Hepatocyte (in vitro differentiated cells): ENCODE measurements at regions not wholly inside any gene's neighbourhood (a gene's known extent, or its start where the extent isn't known, plus 50 kb on each side); places are given as distances from the start of the nearest gene placed in this dataset.
"Not testable (repeated sequence)": the region's sequence is repeated elsewhere in the genome, so short reads cannot be mapped to it uniquely, and the experiment has no call there.

Source experiments
- DNase-seq: peaks from one replicate; pipeline ENCODE4 v3.0.0-alpha.2; 2016; ENCODE audit warnings: low spot score
- H2AFZ ChIP-seq: fragments of 200-600 bp; sonication (generic); 2 replicates; pipeline ENCODE4 v1.6.0; 2016; ENCODE audit warnings: antibody characterized with exemption, mild to moderate bottlenecking
- H3K27ac ChIP-seq: fragments of 200-600 bp; sonication (generic); 2 replicates; pipeline ENCODE4 v1.5.1; 2016; ENCODE audit warnings: mild to moderate bottlenecking
- H3K27me3 ChIP-seq: fragments of 200-600 bp; sonication (generic); 2 replicates; pipeline ENCODE4 v1.6.1; 2016
- H3K36me3 ChIP-seq: fragments of 200-600 bp; sonication (generic); replicated peaks from 2 replicates; pipeline ENCODE4 v1.5.1; 2016; ENCODE audit warnings: low read depth; ENCODE audit not compliant: insufficient read depth
- H3K4me1 ChIP-seq: fragments of 200-600 bp; sonication (generic); 2 replicates; pipeline ENCODE4 v1.5.1; 2016; ENCODE audit warnings: mild to moderate bottlenecking, moderate library complexity; ENCODE audit not compliant: insufficient read depth
- H3K4me2 ChIP-seq: fragments of 200-600 bp; sonication (generic); 2 replicates; pipeline ENCODE4 v1.6.0; 2016
- H3K4me3 ChIP-seq: fragments of 200-600 bp; sonication (generic); 2 replicates; pipeline ENCODE4 v1.5.1; 2016; ENCODE audit warnings: mild to moderate bottlenecking
- H3K79me2 ChIP-seq: fragments of 200-600 bp; sonication (generic); 2 replicates; pipeline ENCODE4 v1.6.0; 2017; ENCODE audit warnings: mild to moderate bottlenecking
- H3K9me2 ChIP-seq: fragments of 200-600 bp; sonication (generic); replicated peaks from 2 replicates; pipeline ENCODE4 v1.6.0; 2017; ENCODE audit warnings: mild to moderate bottlenecking; ENCODE audit not compliant: insufficient read depth
- H3K9me3 ChIP-seq: fragments of 200-600 bp; sonication (generic); 2 replicates; pipeline ENCODE4 v1.5.1; 2016; ENCODE audit warnings: low read depth, mild to moderate bottlenecking
- H4K20me1 ChIP-seq: fragments of 200-600 bp; sonication (generic); 2 replicates; pipeline ENCODE4 v1.6.0; 2016; ENCODE audit warnings: mild to moderate bottlenecking; ENCODE audit not compliant: insufficient read depth, poor library complexity, severe bottlenecking
- EZH2 ChIP-seq: fragments of 200-600 bp; sonication (generic); IDR thresholded peaks from 2 replicates; pipeline ENCODE4 v1.6.1; 2016; ENCODE audit warnings: antibody characterized with exemption, mild to moderate bottlenecking, borderline replicate concordance
- EZH2phosphoT487 ChIP-seq: fragments of 200-600 bp; sonication (generic); IDR thresholded peaks from one replicate; pipeline ENCODE4 v1.6.1; 2018; ENCODE audit warnings: antibody characterized with exemption, mild to moderate bottlenecking, low read depth, moderate library complexity; ENCODE audit not compliant: unreplicated experiment, severe bottlenecking
- WGBS: methylation state at CpG from one replicate; pipeline ENCODE4 v1.1.6; 2016; ENCODE audit warnings: low lambda C conversion rate; ENCODE audit errors: missing lambda C conversion rate; 5-methylcytosine and 5-hydroxymethylcytosine counted together
- TF ChIP-seq, protein P1 (sequence below): fragments of 200-600 bp; sonication (generic); IDR thresholded peaks from 2 replicates; pipeline ENCODE4 v1.5.1; 2016; ENCODE audit warnings: antibody characterized with exemption, mild to moderate bottlenecking; ENCODE audit not compliant: poor library complexity

GRCh38 chrX:43277879-43278278, 378.2 kb upstream of the MAOA start:
- H3K4me2 ChIP-seq = no peak overlapping the region

GRCh38 chrX:43278440-43278839, 377.7 kb upstream of the MAOA start:
- Histone ChIP-seq H2AFZ (no peak overlapping the region), H3K9me2 (no peaks in the 10 kb centered on the region), H3K27me3 (no peaks in the 10 kb centered on the region), H3K79me2 (no peaks in the 10 kb centered on the region), H3K4me2 (no peak overlapping the region), H3K36me3 (no peaks in the 10 kb centered on the region), H3K4me3 (no peak overlapping the region), H4K20me1 (no peaks in the 10 kb centered on the region), H3K4me1 (no peaks in the 10 kb centered on the region), H3K9me3 (peaks cover 2% of the 10 kb centered on the region), H3K27ac (no peak overlapping the region)
- no peak for DNase-seq
- TF ChIP-seq, protein P1, sequence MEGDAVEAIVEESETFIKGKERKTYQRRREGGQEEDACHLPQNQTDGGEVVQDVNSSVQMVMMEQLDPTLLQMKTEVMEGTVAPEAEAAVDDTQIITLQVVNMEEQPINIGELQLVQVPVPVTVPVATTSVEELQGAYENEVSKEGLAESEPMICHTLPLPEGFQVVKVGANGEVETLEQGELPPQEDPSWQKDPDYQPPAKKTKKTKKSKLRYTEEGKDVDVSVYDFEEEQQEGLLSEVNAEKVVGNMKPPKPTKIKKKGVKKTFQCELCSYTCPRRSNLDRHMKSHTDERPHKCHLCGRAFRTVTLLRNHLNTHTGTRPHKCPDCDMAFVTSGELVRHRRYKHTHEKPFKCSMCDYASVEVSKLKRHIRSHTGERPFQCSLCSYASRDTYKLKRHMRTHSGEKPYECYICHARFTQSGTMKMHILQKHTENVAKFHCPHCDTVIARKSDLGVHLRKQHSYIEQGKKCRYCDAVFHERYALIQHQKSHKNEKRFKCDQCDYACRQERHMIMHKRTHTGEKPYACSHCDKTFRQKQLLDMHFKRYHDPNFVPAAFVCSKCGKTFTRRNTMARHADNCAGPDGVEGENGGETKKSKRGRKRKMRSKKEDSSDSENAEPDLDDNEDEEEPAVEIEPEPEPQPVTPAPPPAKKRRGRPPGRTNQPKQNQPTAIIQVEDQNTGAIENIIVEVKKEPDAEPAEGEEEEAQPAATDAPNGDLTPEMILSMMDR = no peak
- TF ChIP-seq EZH2phosphoT487 (no peak), EZH2 (no peak)
- 96% methylated on average over 19 of the region's 19 CpGs for WGBS

More at GRCh38 chrX:43277879-43278278, 378.2 kb upstream of the MAOA start:
- TF ChIP-seq EZH2phosphoT487 = no peak
- TF ChIP-seq, protein P1 = no peak
- TF ChIP-seq EZH2 = no peak
- peaks cover 2% of the 10 kb centered on the region for H3K9me3 ChIP-seq
- H4K20me1 ChIP-seq = no peaks in the 10 kb centered on the region
- H3K4me3 ChIP-seq = no peak overlapping the region
- no peak overlapping the region for H2AFZ ChIP-seq
- no peaks in the 10 kb centered on the region for H3K27me3 ChIP-seq
- H3K27ac ChIP-seq = no peak overlapping the region
- 95% methylated on average over 5 of the region's 8 CpGs for WGBS
- H3K4me1 ChIP-seq = no peaks in the 10 kb centered on the region
- no peaks in the 10 kb centered on the region for H3K9me2 ChIP-seq
- no peak for DNase-seq
- H3K79me2 ChIP-seq = no peaks in the 10 kb centered on the region
- H3K36me3 ChIP-seq = no peaks in the 10 kb centered on the region

- no peaks in the 10 kb centered on the region for H4K20me1 ChIP-seq
- no peak overlapping the region for H3K4me2 ChIP-seq
- WGBS = 96% methylated on average over 34 of the region's 38 CpGs
- DNase-seq = no peak
- no peak overlapping the region for H3K4me3 ChIP-seq
- H3K36me3 ChIP-seq = no peaks in the 10 kb centered on the region
- no peak overlapping the region for H3K27ac ChIP-seq
- H3K9me3 ChIP-seq = peaks cover 1% of the 10 kb centered on the region
- TF ChIP-seq EZH2 (no peak), EZH2phosphoT487 (no peak)
- TF ChIP-seq, protein P1 = no peak
- no peaks in the 10 kb centered on the region for H3K9me2 ChIP-seq
- H3K79me2 ChIP-seq = no peaks in the 10 kb centered on the region
- H3K27me3 ChIP-seq = no peaks in the 10 kb centered on the region
- H3K4me1 ChIP-seq = no peaks in the 10 kb centered on the region
- H2AFZ ChIP-seq = no peak overlapping the region
Observed at GRCh38 chrX:43279341-43279808, 376.7 kb upstream of the MAOA start.

DNA sequence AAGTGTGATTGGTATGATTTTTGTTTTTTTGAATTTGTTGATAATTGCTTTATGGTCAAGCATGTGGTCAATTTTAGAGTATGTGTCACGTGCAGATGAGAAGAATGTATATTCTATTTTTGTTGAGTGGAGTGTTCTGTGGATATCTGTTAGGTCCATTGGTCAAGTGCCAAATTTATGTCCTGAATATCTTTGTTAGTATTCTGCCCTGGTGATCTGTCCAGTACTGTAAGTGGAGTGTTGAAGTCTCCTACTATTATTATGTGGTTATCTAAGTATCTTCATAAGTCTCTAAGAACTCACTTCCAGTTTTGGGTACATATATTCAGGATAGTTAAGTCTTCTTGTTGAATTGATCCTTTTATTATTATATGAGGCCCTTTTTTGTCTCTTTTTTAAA, 372.9 kb upstream of the MAOA start:
- Histone ChIP-seq H2AFZ (no peak overlapping the region), H3K79me2 (no peaks in the 10 kb centered on the region), H3K4me2 (no peak overlapping the region), H4K20me1 (no peaks in the 10 kb centered on the region), H3K9me2 (no peaks in the 10 kb centered on the region), H3K36me3 (no peaks in the 10 kb centered on the region), H3K4me1 (no peaks in the 10 kb centered on the region), H3K27me3 (no peaks in the 10 kb centered on the region), H3K27ac (no peak overlapping the region), H3K9me3 (no peaks in the 10 kb centered on the region), H3K4me3 (no peak overlapping the region)
- no peak for DNase-seq
- 93% methylated on average over 1 of the region's 1 CpG for WGBS
- TF ChIP-seq, protein P1 = no peak
- TF ChIP-seq EZH2 = no peak
- TF ChIP-seq EZH2phosphoT487 = no peak

GRCh38 chrX:43311625-43312024, 344.5 kb upstream of the MAOA start:
- not testable (repeated sequence) for H3K9me2 ChIP-seq, H3K4me2 ChIP-seq, H4K20me1 ChIP-seq, H3K4me3 ChIP-seq, H3K36me3 ChIP-seq, H3K9me3 ChIP-seq, H2AFZ ChIP-seq, H3K27me3 ChIP-seq, DNase-seq, H3K79me2 ChIP-seq
- 54% methylated on average over 4 of the region's 4 CpGs for WGBS
- Histone ChIP-seq H3K27ac (peak overlapping the region; percentile 64), H3K4me1 (peaks cover 11% of the 10 kb centered on the region)
